Esophagus squamous epithelium (tissue), 4 donors: ENCODE measurements at regions not wholly inside any gene's neighbourhood (a gene's known extent, or its start where the extent isn't known, plus 50 kb on each side); places are given as distances from the start of the nearest gene placed in this dataset.

Experiments used
- POLR2A ChIP-seq, 4 donors: fragments of 450-650 bp; IDR thresholded peaks; one replicate each; pipeline ENCODE4 v1.6.1; 2017; ENCODE audit warnings: antibody characterized with exemption in 4 of 4, mild to moderate bottlenecking in 4 of 4, moderate library complexity in 3 of 4
- TF ChIP-seq, protein P1 (sequence below), 6 experiments: fragments of 450-650 bp in 4 of 6; fragments of 200-600 bp in 2 of 6; sonication (generic) in 2 of 6; IDR thresholded peaks; one replicate each; pipeline ENCODE4 v1.5.1; 2016 to 2019; ENCODE audit warnings: antibody characterized with exemption in 6 of 6, mild to moderate bottlenecking in 4 of 6, moderate library complexity in 4 of 6

DNA sequence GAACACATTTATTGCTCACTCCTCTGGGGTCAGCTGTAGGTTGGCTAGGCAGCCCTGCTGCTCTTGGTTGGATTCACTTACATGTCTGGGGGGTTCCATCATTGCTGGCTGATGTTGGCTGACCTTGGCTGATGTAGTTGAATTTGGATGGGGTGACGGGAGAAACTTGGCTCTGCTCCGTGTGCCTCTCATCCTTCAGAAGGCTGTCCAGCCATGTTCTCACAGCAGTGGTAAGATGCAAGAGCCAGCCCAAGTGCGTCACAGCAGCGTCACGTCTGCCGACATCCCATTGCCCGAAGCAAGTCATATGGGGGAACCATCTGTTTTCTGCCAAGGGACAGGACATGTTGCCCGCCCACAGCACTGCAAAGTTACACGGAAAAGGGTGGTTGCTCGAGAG is 613.5 kb downstream of the MATN1 start:
- TF ChIP-seq, protein P1, sequence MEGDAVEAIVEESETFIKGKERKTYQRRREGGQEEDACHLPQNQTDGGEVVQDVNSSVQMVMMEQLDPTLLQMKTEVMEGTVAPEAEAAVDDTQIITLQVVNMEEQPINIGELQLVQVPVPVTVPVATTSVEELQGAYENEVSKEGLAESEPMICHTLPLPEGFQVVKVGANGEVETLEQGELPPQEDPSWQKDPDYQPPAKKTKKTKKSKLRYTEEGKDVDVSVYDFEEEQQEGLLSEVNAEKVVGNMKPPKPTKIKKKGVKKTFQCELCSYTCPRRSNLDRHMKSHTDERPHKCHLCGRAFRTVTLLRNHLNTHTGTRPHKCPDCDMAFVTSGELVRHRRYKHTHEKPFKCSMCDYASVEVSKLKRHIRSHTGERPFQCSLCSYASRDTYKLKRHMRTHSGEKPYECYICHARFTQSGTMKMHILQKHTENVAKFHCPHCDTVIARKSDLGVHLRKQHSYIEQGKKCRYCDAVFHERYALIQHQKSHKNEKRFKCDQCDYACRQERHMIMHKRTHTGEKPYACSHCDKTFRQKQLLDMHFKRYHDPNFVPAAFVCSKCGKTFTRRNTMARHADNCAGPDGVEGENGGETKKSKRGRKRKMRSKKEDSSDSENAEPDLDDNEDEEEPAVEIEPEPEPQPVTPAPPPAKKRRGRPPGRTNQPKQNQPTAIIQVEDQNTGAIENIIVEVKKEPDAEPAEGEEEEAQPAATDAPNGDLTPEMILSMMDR (IDR thresholded peaks at IDR 0.05) = no peak
- no peak for TF ChIP-seq POLR2A (IDR thresholded peaks at IDR 0.05)
